ENCODE measurements at regions not wholly inside any gene's neighbourhood (a gene's known extent, or its start where the extent isn't known, plus 50 kb on each side); places are given as distances from the start of the nearest gene placed in this dataset.

DNA sequence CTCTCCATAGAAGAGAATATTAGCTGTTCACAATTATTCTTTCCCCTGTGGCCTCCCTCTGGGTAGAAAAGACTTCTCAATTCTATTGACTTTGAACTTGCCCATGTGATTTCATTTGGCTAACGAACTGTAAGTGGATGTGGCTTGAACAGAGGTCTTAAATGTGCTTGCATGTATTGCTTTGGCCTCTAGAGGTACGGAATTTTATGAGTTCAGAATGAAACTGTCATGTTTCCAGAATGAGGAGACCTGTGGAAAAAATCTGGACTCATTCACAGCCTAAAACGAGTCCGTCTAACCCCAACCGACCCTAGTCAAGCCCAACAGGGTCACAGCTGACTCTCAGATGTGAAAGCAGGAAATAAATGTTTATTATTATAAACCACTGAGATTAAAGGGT is 596.7 kb upstream of the UBE2E2 start:
- Mint-ChIP-seq H3K27me3 (no peaks in the 10 kb centered on the region), H3K27ac (no peak overlapping the region), H3K4me1 (no peaks in the 10 kb centered on the region), H3K36me3 (no peaks in the 10 kb centered on the region), H3K4me3 (no peak overlapping the region), H3K9me3 (ENCODE audit: low read depth) (peaks cover 2% of the 10 kb centered on the region)
- ATAC-seq (no peak), DNase-seq (no peak)
- CTCF ChIA-PET: no interaction called here

DNA sequence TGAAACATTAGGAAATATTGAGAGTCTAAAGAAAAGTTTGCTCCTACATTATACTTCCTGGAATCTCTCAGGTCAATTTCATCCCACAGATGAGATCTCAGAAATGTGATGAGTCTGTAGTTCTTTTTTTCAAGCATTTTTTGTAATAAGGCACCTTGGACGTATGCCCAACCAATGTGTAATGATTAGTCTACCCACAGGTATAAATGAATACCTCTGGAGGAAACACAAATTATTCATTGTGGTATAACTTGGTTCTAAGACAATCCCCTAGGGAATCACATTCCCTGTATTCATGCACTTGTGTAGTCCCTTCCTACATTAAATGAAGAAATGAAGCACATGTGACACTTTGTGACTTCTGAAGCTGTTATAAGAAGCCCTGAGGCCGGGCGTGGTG is 596.2 kb upstream of the UBE2E2 start:
- Mint-ChIP-seq H3K27me3 (no peaks in the 10 kb centered on the region), H3K27ac (no peak overlapping the region), H3K4me3 (no peak overlapping the region), H3K4me1 (no peaks in the 10 kb centered on the region), H3K36me3 (no peaks in the 10 kb centered on the region), H3K9me3 (ENCODE audit: low read depth) (peaks cover 2% of the 10 kb centered on the region)
- CTCF ChIA-PET: no interaction called here
- DNase-seq: no peak
- ATAC-seq: no peak

- no peaks in the 10 kb centered on the region for H3K27me3 Mint-ChIP-seq
- CTCF ChIA-PET: no interaction called here
- no peak overlapping the region for H3K27ac Mint-ChIP-seq
- ATAC-seq (no peak), DNase-seq (no peak)
- no peaks in the 10 kb centered on the region for H3K4me1 Mint-ChIP-seq
- peaks cover 2% of the 10 kb centered on the region for H3K9me3 Mint-ChIP-seq (ENCODE audit: low read depth)
- H3K4me3 Mint-ChIP-seq: no peak overlapping the region
- no peaks in the 10 kb centered on the region for H3K36me3 Mint-ChIP-seq
Measured at GRCh38 chr3:22608093-22608492, 595.0 kb upstream of the UBE2E2 start.

GRCh38 chr3:22608721-22609120 is 594.4 kb upstream of the UBE2E2 start:
- Mint-ChIP-seq H3K27ac (no peak overlapping the region), H3K36me3 (no peaks in the 10 kb centered on the region), H3K9me3 (ENCODE audit: low read depth) (peaks cover 3% of the 10 kb centered on the region), H3K4me1 (no peaks in the 10 kb centered on the region), H3K4me3 (no peak overlapping the region), H3K27me3 (no peaks in the 10 kb centered on the region)
- ATAC-seq: no peak
- no peak for DNase-seq
- CTCF ChIA-PET: no interaction called here

GRCh38 chr3:22609139-22609538 is 594.0 kb upstream of the UBE2E2 start:
- no peak for ATAC-seq
- Mint-ChIP-seq H3K27me3 (no peaks in the 10 kb centered on the region), H3K4me3 (no peak overlapping the region), H3K9me3 (ENCODE audit: low read depth) (peaks cover 5% of the 10 kb centered on the region), H3K27ac (no peak overlapping the region), H3K4me1 (no peaks in the 10 kb centered on the region), H3K36me3 (no peaks in the 10 kb centered on the region)
- CTCF ChIA-PET: no interaction called here
- no peak for DNase-seq

GRCh38 chr3:22612927-22613326 is 590.2 kb upstream of the UBE2E2 start:
- Mint-ChIP-seq H3K27ac (no peak overlapping the region), H3K4me1 (no peaks in the 10 kb centered on the region), H3K27me3 (no peaks in the 10 kb centered on the region), H3K4me3 (no peak overlapping the region), H3K36me3 (no peaks in the 10 kb centered on the region), H3K9me3 (ENCODE audit: low read depth) (peaks cover 7% of the 10 kb centered on the region)
- DNase-seq (no peak), ATAC-seq (no peak)
- CTCF ChIA-PET: no interaction called here

GRCh38 chr3:22615790-22616189 is 587.3 kb upstream of the UBE2E2 start:
- CTCF ChIA-PET: no interaction called here
- DNase-seq: no peak

GRCh38 chr3:22617372-22617771 is 585.8 kb upstream of the UBE2E2 start:
- Mint-ChIP-seq H3K4me3 (no peak overlapping the region), H3K27me3 (no peaks in the 10 kb centered on the region), H3K9me3 (ENCODE audit: low read depth) (peaks cover 7% of the 10 kb centered on the region), H3K4me1 (no peaks in the 10 kb centered on the region), H3K36me3 (no peaks in the 10 kb centered on the region), H3K27ac (no peak overlapping the region)
- DNase-seq: no peak
- ATAC-seq: no peak
- CTCF ChIA-PET: no interaction called here

More at GRCh38 chr3:22615790-22616189, 587.3 kb upstream of the UBE2E2 start:
- ATAC-seq: no peak
- no peaks in the 10 kb centered on the region for H3K36me3 Mint-ChIP-seq
- no peaks in the 10 kb centered on the region for H3K4me1 Mint-ChIP-seq
- no peak overlapping the region for H3K27ac Mint-ChIP-seq
- peaks cover 5% of the 10 kb centered on the region for H3K9me3 Mint-ChIP-seq (ENCODE audit: low read depth)
- H3K4me3 Mint-ChIP-seq: no peak overlapping the region
- H3K27me3 Mint-ChIP-seq: no peaks in the 10 kb centered on the region

- DNase-seq: no peak
Measured at GRCh38 chr3:22620498-22620897, 582.6 kb upstream of the UBE2E2 start.

GRCh38 chr3:22621205-22621809 is 581.8 kb upstream of the UBE2E2 start:
- Mint-ChIP-seq H3K27ac (no peak overlapping the region), H3K4me1 (no peaks in the 10 kb centered on the region), H3K9me3 (ENCODE audit: low read depth) (peaks cover 3% of the 10 kb centered on the region), H3K27me3 (no peaks in the 10 kb centered on the region), H3K4me3 (no peak overlapping the region), H3K36me3 (no peaks in the 10 kb centered on the region)
- no peak for ATAC-seq
- DNase-seq: no peak
- CTCF ChIA-PET: no interaction called here

More at GRCh38 chr3:22620498-22620897, 582.6 kb upstream of the UBE2E2 start:
- no peak overlapping the region for H3K4me3 Mint-ChIP-seq
- CTCF ChIA-PET: no interaction called here
- H3K36me3 Mint-ChIP-seq: no peaks in the 10 kb centered on the region
- H3K4me1 Mint-ChIP-seq: no peaks in the 10 kb centered on the region
- H3K9me3 Mint-ChIP-seq (ENCODE audit: low read depth): peaks cover 3% of the 10 kb centered on the region
- no peak for ATAC-seq
- no peaks in the 10 kb centered on the region for H3K27me3 Mint-ChIP-seq
- H3K27ac Mint-ChIP-seq: no peak overlapping the region

- Mint-ChIP-seq H3K27ac (no peak overlapping the region), H3K9me3 (ENCODE audit: low read depth) (peaks cover 6% of the 10 kb centered on the region), H3K36me3 (no peaks in the 10 kb centered on the region), H3K27me3 (no peaks in the 10 kb centered on the region), H3K4me1 (no peaks in the 10 kb centered on the region), H3K4me3 (no peak overlapping the region)
- no peak for DNase-seq
- ATAC-seq: no peak
- CTCF ChIA-PET: no interaction called here
Measured at GRCh38 chr3:22627993-22628499, 575.1 kb upstream of the UBE2E2 start.

DNA sequence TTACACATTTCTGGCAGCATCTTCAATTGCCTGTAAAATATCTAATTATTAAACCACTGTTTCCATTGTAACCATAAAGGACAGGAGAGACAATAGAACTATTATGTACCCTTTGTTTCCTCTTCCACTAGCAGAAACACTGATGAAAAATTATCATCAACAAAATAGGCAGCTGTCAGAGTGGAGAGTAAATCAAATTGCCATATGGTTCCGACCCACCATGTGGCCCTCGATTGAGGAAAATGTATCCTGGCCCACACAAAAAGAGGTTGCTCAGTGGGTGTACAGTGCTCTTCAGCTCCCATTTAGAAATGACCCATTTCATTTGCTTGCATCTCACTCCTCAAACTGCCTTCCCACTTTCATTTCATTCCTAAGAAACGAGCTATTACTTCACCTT is 570.6 kb upstream of the UBE2E2 start:
- no peaks in the 10 kb centered on the region for H3K36me3 Mint-ChIP-seq
- ATAC-seq (no peak), DNase-seq (no peak)
- H3K4me1 Mint-ChIP-seq: no peaks in the 10 kb centered on the region
- no peaks in the 10 kb centered on the region for H3K27me3 Mint-ChIP-seq
- H3K27ac Mint-ChIP-seq: no peak overlapping the region
- H3K4me3 Mint-ChIP-seq: no peak overlapping the region
- H3K9me3 Mint-ChIP-seq (ENCODE audit: low read depth): peaks cover 10% of the 10 kb centered on the region
- CTCF ChIA-PET: no interaction called here

DNA sequence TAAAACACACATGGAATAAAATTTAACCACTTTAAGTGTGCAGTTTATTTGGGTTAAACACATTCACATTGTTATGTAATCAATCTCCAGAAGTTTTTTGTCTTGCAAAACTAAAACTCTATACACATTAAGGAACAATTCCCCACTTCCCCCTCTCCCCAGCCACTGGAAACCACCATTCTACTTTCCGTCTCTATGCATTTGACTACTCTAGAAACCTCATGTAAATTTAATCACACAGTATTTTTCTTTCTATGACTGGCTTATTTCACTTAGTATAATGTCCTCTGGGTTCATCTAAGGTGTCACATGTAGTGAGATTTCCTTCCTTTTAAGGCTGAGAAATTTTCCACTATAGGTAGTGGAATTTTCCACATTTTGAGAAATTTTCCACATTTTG is 568.7 kb upstream of the UBE2E2 start:
- Mint-ChIP-seq H3K36me3 (no peaks in the 10 kb centered on the region), H3K27me3 (no peaks in the 10 kb centered on the region), H3K4me1 (no peaks in the 10 kb centered on the region), H3K27ac (no peak overlapping the region), H3K4me3 (no peak overlapping the region), H3K9me3 (ENCODE audit: low read depth) (peaks cover 11% of the 10 kb centered on the region)
- CTCF ChIA-PET: no interaction called here
- no peak for DNase-seq
- ATAC-seq: no peak

DNA sequence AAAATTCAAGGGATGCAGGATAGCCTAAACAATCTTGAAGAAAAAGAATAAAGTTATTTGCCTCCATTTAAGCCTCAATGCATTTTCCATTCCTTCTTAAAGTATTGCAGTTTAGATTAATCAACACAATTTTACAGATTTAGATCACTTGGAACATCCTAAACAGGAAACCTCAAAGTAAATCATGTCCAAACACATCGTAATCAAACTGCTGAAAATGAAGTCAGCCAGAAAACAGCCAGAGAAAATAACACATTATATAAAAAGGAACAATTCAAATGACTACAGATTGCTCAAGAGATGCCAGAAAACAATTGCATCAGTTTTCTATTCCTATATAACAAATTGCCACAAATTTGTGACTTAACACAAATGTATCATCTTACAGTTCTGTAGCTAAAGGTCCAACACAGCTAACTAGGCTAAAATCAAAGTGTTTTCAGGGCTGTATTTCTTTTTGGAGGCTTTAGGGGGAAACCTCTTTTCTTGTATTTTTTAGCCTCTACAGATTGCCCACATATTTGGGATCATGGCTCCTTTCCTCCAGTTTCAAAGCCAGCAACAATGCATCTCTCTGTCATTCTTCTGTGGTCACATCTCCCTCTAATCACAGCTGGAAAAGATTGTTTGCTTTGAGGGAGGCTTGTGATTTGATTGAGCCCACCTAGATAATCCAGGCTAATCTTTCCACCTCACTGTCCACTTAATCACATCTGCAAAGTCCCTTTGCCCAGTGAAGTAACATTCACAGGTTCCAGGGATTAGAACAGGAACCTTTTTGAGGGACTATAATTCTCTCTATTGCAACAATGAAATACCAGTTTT is 543.3 kb upstream of the UBE2E2 start:
- no peak overlapping the region for H3K27ac Mint-ChIP-seq
- H3K36me3 Mint-ChIP-seq: no peaks in the 10 kb centered on the region
- no peaks in the 10 kb centered on the region for H3K27me3 Mint-ChIP-seq
- H3K4me3 Mint-ChIP-seq: no peak overlapping the region
- no peak for DNase-seq
- H3K9me3 Mint-ChIP-seq (ENCODE audit: low read depth): peaks cover 3% of the 10 kb centered on the region
- no peak for ATAC-seq
- CTCF ChIA-PET: no interaction called here
- H3K4me1 Mint-ChIP-seq: no peaks in the 10 kb centered on the region

All from activated CD8-positive, alpha-beta memory T cell treated with anti-CD3 and anti-CD28 coated beads, Interleukin-2, amount 10 ng/mL, durations not matched to agents 7 days and 5 days (primary cell).